ENCODE measurements at regions not wholly inside any gene's neighbourhood (a gene's known extent, or its start where the extent isn't known, plus 50 kb on each side); places are given as distances from the start of the nearest gene placed in this dataset.

DNA sequence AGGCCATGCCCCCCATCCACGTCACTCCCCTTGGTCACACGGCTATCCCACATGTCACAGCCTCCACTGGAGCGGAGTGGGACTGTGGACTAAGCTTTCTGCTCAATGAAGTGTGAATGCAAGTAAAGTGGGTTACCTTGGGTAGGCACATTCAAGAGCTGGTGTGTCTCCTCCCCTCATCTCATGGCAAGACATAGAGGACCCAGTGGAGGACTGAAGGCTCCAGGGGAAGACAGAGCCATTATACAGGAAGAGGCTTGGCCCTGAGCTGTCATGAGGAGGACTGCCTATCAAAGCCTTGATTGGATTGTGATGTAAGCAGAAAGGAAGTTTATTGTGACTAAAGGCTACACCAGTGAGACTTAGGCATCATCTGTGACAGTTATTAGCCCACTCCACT is 129.2 kb upstream of the CCL2 start:
- intact Hi-C loops (cut with micrococcal nuclease), result no loop called here
- no peak overlapping the region for H2AFZ ChIP-seq (ENCODE audit: insufficient read depth, low read depth, low read length, poor library complexity, severe bottlenecking)
- no CpG with 5 or more reads among the region's 3 CpGs for WGBS (ENCODE audit: insufficient coverage)
- no peak overlapping the region for H3K4me3 Mint-ChIP-seq
- no peaks in the 10 kb centered on the region for H3K9me3 Mint-ChIP-seq
- no peak overlapping the region for H3K9ac ChIP-seq (ENCODE audit: insufficient read depth, low read length, poor library complexity, severe bottlenecking)
- no peak overlapping the region for H3K4me2 ChIP-seq (replicated peaks; ENCODE audit: extremely low read depth, low read length, poor library complexity, severe bottlenecking)
- DNase-seq, result no peak
- H3K27me3 ChIP-seq (ENCODE audit: control insufficient read depth in 2 of 2, insufficient read depth in 2 of 2, low read length in 2 of 2), result peaks cover 0 to 2% of the 10 kb centered on the region in 2 donors
- H3K27ac ChIP-seq (ENCODE audit: low read depth in 1 of 2, low read length in 2 of 2), result no peak overlapping the region
- no peaks in the 10 kb centered on the region for H3K9me3 ChIP-seq (replicated peaks in 1 of 2; ENCODE audit: control insufficient read depth in 1 of 2, insufficient read depth in 1 of 2, low read length in 2 of 2)
- no peaks in the 10 kb centered on the region for H3K79me2 ChIP-seq (ENCODE audit: insufficient read depth, low read length)
- H3K27ac Mint-ChIP-seq, result no peak overlapping the region
- no peaks in the 10 kb centered on the region for H4K20me1 ChIP-seq (ENCODE audit: insufficient read depth, low read length)
- H3K36me3 Mint-ChIP-seq, result no peaks in the 10 kb centered on the region
- peaks cover 2 to 9% (median 9%) of the 10 kb centered on the region in 3 donors for H3K27me3 Mint-ChIP-seq (ENCODE audit: low read depth in 3 of 3)
- H3K36me3 ChIP-seq (replicated peaks in 1 of 2; ENCODE audit: control insufficient read depth in 1 of 2, insufficient read depth in 2 of 2, low read length in 2 of 2), result no peaks in the 10 kb centered on the region
- H3K4me3 ChIP-seq (replicated peaks in 1 of 3; ENCODE audit: low read depth in 2 of 3, low read length in 3 of 3), result no peak overlapping the region
- no peaks in the 10 kb centered on the region for H3K4me1 ChIP-seq (ENCODE audit: control insufficient read depth in 1 of 2, insufficient read depth in 2 of 2, low read length in 2 of 2)
- TF ChIP-seq, protein P1, sequence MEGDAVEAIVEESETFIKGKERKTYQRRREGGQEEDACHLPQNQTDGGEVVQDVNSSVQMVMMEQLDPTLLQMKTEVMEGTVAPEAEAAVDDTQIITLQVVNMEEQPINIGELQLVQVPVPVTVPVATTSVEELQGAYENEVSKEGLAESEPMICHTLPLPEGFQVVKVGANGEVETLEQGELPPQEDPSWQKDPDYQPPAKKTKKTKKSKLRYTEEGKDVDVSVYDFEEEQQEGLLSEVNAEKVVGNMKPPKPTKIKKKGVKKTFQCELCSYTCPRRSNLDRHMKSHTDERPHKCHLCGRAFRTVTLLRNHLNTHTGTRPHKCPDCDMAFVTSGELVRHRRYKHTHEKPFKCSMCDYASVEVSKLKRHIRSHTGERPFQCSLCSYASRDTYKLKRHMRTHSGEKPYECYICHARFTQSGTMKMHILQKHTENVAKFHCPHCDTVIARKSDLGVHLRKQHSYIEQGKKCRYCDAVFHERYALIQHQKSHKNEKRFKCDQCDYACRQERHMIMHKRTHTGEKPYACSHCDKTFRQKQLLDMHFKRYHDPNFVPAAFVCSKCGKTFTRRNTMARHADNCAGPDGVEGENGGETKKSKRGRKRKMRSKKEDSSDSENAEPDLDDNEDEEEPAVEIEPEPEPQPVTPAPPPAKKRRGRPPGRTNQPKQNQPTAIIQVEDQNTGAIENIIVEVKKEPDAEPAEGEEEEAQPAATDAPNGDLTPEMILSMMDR (IDR thresholded peaks at IDR 0.05), result no peak
- H3K4me1 Mint-ChIP-seq, result no peaks in the 10 kb centered on the region

DNA sequence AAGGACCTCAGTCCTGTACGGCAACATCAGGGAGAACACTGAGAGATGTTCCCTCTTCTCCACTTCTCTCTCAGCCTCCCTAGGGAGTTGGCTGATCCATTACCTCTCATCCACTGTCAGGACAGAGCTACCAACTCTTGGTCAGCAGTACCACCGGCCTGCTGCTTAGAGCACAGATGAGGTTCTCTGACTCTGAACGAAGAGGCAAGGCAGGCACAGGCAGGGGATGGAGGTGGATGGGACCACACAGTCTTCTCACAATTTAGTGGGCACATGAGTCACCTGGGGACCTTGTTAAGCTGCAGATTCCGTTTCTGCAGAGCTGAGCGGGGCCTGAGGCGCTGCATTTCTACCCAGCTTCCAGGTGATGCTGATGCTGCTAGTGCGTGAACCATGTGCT is 128.6 kb upstream of the CCL2 start:
- Mint-ChIP-seq H3K36me3 (no peaks in the 10 kb centered on the region), H3K27ac (no peak overlapping the region), H3K4me1 (no peaks in the 10 kb centered on the region), H3K4me3 (no peak overlapping the region), H3K27me3 (ENCODE audit: low read depth in 3 of 3) (peaks cover 2 to 9% (median 6%) of the 10 kb centered on the region in 3 donors), H3K9me3 (no peaks in the 10 kb centered on the region)
- H3K9me3 ChIP-seq (replicated peaks in 1 of 2; ENCODE audit: control insufficient read depth in 1 of 2, insufficient read depth in 1 of 2, low read length in 2 of 2), result no peaks in the 10 kb centered on the region
- intact Hi-C loops (cut with micrococcal nuclease), result no loop called here
- no peak overlapping the region for H3K4me2 ChIP-seq (replicated peaks; ENCODE audit: extremely low read depth, low read length, poor library complexity, severe bottlenecking)
- no peaks in the 10 kb centered on the region for H4K20me1 ChIP-seq (ENCODE audit: insufficient read depth, low read length)
- peaks cover 0 to 2% of the 10 kb centered on the region in 2 donors for H3K27me3 ChIP-seq (ENCODE audit: control insufficient read depth in 2 of 2, insufficient read depth in 2 of 2, low read length in 2 of 2)
- 88% methylated on average over 6 of the region's 7 CpGs for WGBS (ENCODE audit: insufficient coverage)
- no peaks in the 10 kb centered on the region for H3K36me3 ChIP-seq (replicated peaks in 1 of 2; ENCODE audit: control insufficient read depth in 1 of 2, insufficient read depth in 2 of 2, low read length in 2 of 2)
- H3K27ac ChIP-seq (ENCODE audit: low read depth in 1 of 2, low read length in 2 of 2), result no peak overlapping the region
- TF ChIP-seq, protein P1 (IDR thresholded peaks at IDR 0.05), result no peak
- H3K4me1 ChIP-seq (ENCODE audit: control insufficient read depth in 1 of 2, insufficient read depth in 2 of 2, low read length in 2 of 2), result no peaks in the 10 kb centered on the region
- no peak overlapping the region for H2AFZ ChIP-seq (ENCODE audit: insufficient read depth, low read depth, low read length, poor library complexity, severe bottlenecking)
- no peak overlapping the region for H3K9ac ChIP-seq (ENCODE audit: insufficient read depth, low read length, poor library complexity, severe bottlenecking)
- no peaks in the 10 kb centered on the region for H3K79me2 ChIP-seq (ENCODE audit: insufficient read depth, low read length)
- no peak overlapping the region for H3K4me3 ChIP-seq (replicated peaks in 1 of 3; ENCODE audit: low read depth in 2 of 3, low read length in 3 of 3)
- no peak for DNase-seq

Data from CD14-positive monocyte (primary cell).